Karpas-422 (cell line): ENCODE measurements at regions not wholly inside any gene's neighbourhood (a gene's known extent, or its start where the extent isn't known, plus 50 kb on each side); places are given as distances from the start of the nearest gene placed in this dataset.
"Not testable (repeated sequence)": the region's sequence is repeated elsewhere in the genome, so short reads cannot be mapped to it uniquely, and the experiment has no call there.

Source experiments
- DNase-seq: peaks from one replicate; pipeline ENCODE4 v3.0.0-alpha.2; 2015
- H2AFZ ChIP-seq: fragments of 200-600 bp; sonication (generic); 2 replicates; pipeline ENCODE4 v1.6.1; 2014; ENCODE audit warnings: antibody characterized with exemption, low read length, mixed read lengths
- H3K27ac ChIP-seq: fragments of 200-600 bp; sonication (generic); 2 replicates; pipeline ENCODE4 v1.5.1; 2014; ENCODE audit warnings: mild to moderate bottlenecking, low read length, moderate library complexity
- H3K27me3 ChIP-seq: fragments of 200-600 bp; sonication (generic); 2 replicates; pipeline ENCODE4 v1.6.1; 2014; ENCODE audit warnings: low read length, mixed read lengths
- H3K36me3 ChIP-seq: fragments of 200-600 bp; sonication (generic); 2 replicates; pipeline ENCODE4 v1.6.1; 2014; ENCODE audit warnings: low read length, mixed read lengths; ENCODE audit not compliant: insufficient read depth
- H3K4me1 ChIP-seq: fragments of 200-600 bp; sonication (generic); 2 replicates; pipeline ENCODE4 v1.6.1; 2014; ENCODE audit warnings: mild to moderate bottlenecking, low read length, mixed read lengths
- H3K4me2 ChIP-seq: fragments of 200-600 bp; sonication (generic); 2 replicates; pipeline ENCODE4 v1.6.1; 2014; ENCODE audit warnings: low read length, low read depth, mild to moderate bottlenecking; ENCODE audit not compliant: poor library complexity, severe bottlenecking
- H3K4me3 ChIP-seq: fragments of 200-600 bp; sonication (generic); 2 replicates; pipeline ENCODE4 v1.5.1; 2014; ENCODE audit warnings: mild to moderate bottlenecking, antibody characterized with exemption, low read length, mixed read lengths
- H3K79me2 ChIP-seq: fragments of 200-600 bp; sonication (generic); 2 replicates; pipeline ENCODE4 v1.6.1; 2014; ENCODE audit warnings: mild to moderate bottlenecking, low read length, mixed read lengths
- H3K9ac ChIP-seq: fragments of 200-600 bp; sonication (generic); 2 replicates; pipeline ENCODE4 v1.6.0; 2014; ENCODE audit warnings: low read length
- H3K9me2 ChIP-seq: fragments of 200-600 bp; sonication (generic), shearing (Covaris generic); replicated peaks from 2 replicates; pipeline ENCODE4 v1.6.0; 2014; ENCODE audit warnings: mild to moderate bottlenecking, low read length, moderate library complexity; ENCODE audit not compliant: insufficient read depth
- H3K9me3 ChIP-seq: fragments of 300-700, 200-600 bp; sonication (generic); 2 replicates; pipeline ENCODE4 v1.6.1; 2014; ENCODE audit warnings: low read length, mixed read lengths
- H4K20me1 ChIP-seq: fragments of 200-600 bp; sonication (generic); 2 replicates; pipeline ENCODE4 v1.6.1; 2014; ENCODE audit warnings: mild to moderate bottlenecking, antibody characterized with exemption, low read length, low read depth; ENCODE audit not compliant: insufficient read depth

- no peak for DNase-seq
- no peaks in the 10 kb centered on the region for H3K36me3 ChIP-seq
- no peak overlapping the region for H3K27ac ChIP-seq
- H3K9me3 ChIP-seq = no peaks in the 10 kb centered on the region
- no peaks in the 10 kb centered on the region for H3K4me1 ChIP-seq
- no peak overlapping the region for H3K4me3 ChIP-seq
- H3K79me2 ChIP-seq = no peaks in the 10 kb centered on the region
- no peaks in the 10 kb centered on the region for H3K27me3 ChIP-seq
- H3K9me2 ChIP-seq = no peaks in the 10 kb centered on the region
- H3K9ac ChIP-seq = no peak overlapping the region
- no peaks in the 10 kb centered on the region for H4K20me1 ChIP-seq
- no peak overlapping the region for H2AFZ ChIP-seq
- H3K4me2 ChIP-seq = no peak overlapping the region
Observed at GRCh38 chr18:9039441-9040071, 62.9 kb upstream of the NDUFV2 start.

DNA sequence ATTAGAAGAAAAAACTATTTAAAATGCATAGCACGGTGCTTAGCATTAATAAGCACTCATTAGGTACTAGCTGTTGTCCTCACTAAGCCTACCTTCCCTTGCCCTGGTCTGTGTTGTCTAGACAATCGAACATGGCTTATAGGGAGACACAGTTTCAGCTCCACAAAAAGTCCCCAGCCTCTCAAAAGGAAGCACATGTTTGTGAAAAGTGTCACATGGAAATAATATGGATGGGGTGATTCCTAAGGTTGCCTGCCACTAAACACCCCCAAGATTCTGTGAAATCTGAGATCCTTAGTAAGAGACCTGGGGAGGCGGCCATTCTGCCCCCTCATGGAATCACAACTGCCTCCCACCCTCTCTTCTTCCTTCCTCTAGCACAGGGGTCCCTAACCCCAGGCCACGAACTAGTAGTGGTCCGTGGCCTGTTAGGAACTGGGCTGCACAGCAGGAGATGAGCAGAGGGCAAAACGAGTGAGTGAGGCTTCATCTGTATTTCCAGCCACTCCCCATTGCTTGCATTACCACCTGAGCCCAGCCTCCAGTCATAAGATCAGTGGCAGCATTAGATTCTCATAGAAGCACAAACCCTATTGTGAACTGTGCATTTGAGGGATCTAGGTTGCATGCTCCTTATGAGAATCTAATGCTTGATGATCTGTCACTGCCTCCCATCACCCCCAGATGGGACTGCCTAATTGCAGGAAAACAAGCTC, 59.6 kb upstream of the NDUFV2 start:
- no peak overlapping the region for H3K27ac ChIP-seq
- no peak overlapping the region for H2AFZ ChIP-seq

GRCh38 chr18:9043581-9043980, 58.9 kb upstream of the NDUFV2 start:
- H3K9me2 ChIP-seq = no peaks in the 10 kb centered on the region
- H4K20me1 ChIP-seq = no peaks in the 10 kb centered on the region
- H3K4me3 ChIP-seq = no peak overlapping the region
- no peaks in the 10 kb centered on the region for H3K36me3 ChIP-seq
- DNase-seq = no peak
- H2AFZ ChIP-seq = no peak overlapping the region
- H3K27me3 ChIP-seq = no peaks in the 10 kb centered on the region
- H3K9ac ChIP-seq = no peak overlapping the region
- H3K4me1 ChIP-seq = no peaks in the 10 kb centered on the region
- H3K4me2 ChIP-seq = no peak overlapping the region
- H3K9me3 ChIP-seq = no peaks in the 10 kb centered on the region
- H3K79me2 ChIP-seq = no peaks in the 10 kb centered on the region
- no peak overlapping the region for H3K27ac ChIP-seq

More for the DNA sequence above, 59.6 kb upstream of the NDUFV2 start:
- DNase-seq = no peak
- H3K4me3 ChIP-seq = no peak overlapping the region
- no peaks in the 10 kb centered on the region for H3K9me3 ChIP-seq
- H3K36me3 ChIP-seq = no peaks in the 10 kb centered on the region
- H4K20me1 ChIP-seq = no peaks in the 10 kb centered on the region
- H3K4me2 ChIP-seq = no peak overlapping the region
- no peaks in the 10 kb centered on the region for H3K27me3 ChIP-seq
- H3K9me2 ChIP-seq = no peaks in the 10 kb centered on the region
- no peak overlapping the region for H3K9ac ChIP-seq
- H3K4me1 ChIP-seq = no peaks in the 10 kb centered on the region
- no peaks in the 10 kb centered on the region for H3K79me2 ChIP-seq

DNA sequence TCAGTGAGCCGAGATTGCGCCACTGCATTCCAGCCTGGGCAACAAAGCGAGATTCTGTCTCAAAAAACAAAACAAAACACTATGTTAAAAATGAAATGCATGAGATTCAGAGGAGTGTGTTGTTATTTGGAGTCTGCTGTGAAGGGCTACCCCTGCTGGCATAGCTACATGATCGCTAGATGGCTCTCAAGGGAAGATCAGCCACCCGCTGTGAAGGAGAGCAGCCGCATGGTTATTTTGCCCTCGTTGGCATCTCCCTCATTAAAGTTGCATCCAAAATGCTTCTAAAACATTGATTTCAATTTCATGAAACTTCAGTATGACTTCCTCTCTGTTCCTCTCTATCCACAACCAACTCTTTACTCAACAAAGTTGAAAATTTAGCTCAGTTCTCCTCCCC, 54.8 kb upstream of the NDUFV2 start:
- no peak overlapping the region for H3K4me3 ChIP-seq
- H2AFZ ChIP-seq = no peak overlapping the region
- no peaks in the 10 kb centered on the region for H3K27me3 ChIP-seq
- H3K9ac ChIP-seq = no peak overlapping the region
- no peaks in the 10 kb centered on the region for H3K36me3 ChIP-seq
- H3K4me2 ChIP-seq = no peak overlapping the region
- no peaks in the 10 kb centered on the region for H3K9me2 ChIP-seq
- no peaks in the 10 kb centered on the region for H4K20me1 ChIP-seq
- no peaks in the 10 kb centered on the region for H3K9me3 ChIP-seq
- no peaks in the 10 kb centered on the region for H3K79me2 ChIP-seq
- H3K4me1 ChIP-seq = no peaks in the 10 kb centered on the region
- H3K27ac ChIP-seq = no peak overlapping the region
- no peak for DNase-seq

DNA sequence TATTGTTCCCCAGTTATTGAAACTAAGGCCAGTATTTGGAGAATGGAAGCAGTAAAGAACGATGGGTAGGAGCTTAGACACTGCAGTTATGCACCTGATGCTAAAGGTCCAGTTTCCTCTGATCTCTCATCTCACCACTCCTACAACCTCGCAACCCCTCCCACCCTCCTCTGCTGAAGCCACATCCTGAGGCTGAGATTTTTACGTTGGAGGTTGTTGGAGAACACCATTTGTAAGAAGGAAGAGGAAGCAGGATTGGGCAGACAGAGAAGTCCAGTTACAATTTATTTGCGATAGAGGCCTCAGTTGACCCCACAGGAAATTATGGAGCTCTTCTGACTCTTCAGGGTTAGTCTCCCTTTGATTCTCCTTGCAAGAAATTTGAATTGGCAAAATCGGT, 54.3 kb upstream of the NDUFV2 start:
- Histone ChIP-seq H3K36me3 (no peaks in the 10 kb centered on the region), H3K9me2 (no peaks in the 10 kb centered on the region), H3K4me1 (no peaks in the 10 kb centered on the region), H3K9me3 (no peaks in the 10 kb centered on the region), H3K79me2 (no peaks in the 10 kb centered on the region), H3K27ac (no peak overlapping the region), H4K20me1 (no peaks in the 10 kb centered on the region), H3K4me3 (no peak overlapping the region), H3K4me2 (no peak overlapping the region), H3K9ac (no peak overlapping the region), H2AFZ (no peak overlapping the region), H3K27me3 (no peaks in the 10 kb centered on the region)
- no peak for DNase-seq

DNA sequence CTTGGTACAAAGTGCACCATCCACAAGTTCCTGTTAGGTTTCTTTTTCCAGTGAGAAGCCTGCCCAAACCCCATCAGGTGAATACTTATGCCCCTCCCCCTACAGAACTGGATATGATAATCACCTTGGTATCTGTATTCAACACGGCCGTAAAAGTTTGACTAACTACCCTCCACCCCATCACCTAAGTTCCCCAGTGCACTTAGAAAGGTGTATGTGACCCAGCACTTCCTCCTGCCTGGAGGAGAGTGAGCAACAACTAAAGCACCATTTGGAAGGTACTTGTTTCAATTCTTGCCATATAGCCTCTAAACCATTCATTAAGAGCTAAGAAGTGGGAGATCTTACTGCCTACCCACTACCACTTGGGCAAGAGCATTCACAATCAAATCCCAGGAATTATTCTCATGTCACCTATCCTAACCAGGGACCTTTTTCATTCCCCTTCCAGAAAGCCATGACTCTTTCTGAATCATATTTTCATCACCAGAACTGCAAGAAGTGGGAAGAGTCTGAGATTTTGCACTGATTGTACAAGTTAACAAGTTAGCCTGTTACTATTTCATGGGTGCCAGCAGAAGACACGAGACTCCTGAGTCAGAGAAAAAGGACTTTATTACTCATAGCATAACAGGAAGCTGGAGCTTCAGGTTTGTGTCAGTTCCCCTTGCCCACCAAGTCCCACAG, 53.5 kb upstream of the NDUFV2 start:
- no peak for DNase-seq
- Histone ChIP-seq H3K9me3 (no peaks in the 10 kb centered on the region), H2AFZ (no peak overlapping the region), H3K36me3 (no peaks in the 10 kb centered on the region), H4K20me1 (no peaks in the 10 kb centered on the region), H3K27me3 (no peaks in the 10 kb centered on the region), H3K79me2 (no peaks in the 10 kb centered on the region), H3K4me2 (no peak overlapping the region), H3K9me2 (no peaks in the 10 kb centered on the region), H3K4me1 (no peaks in the 10 kb centered on the region), H3K27ac (no peak overlapping the region), H3K9ac (no peak overlapping the region), H3K4me3 (no peak overlapping the region)

GRCh38 chr18:9049495-9049809, 53.0 kb upstream of the NDUFV2 start:
- DNase-seq = no peak
- no peaks in the 10 kb centered on the region for H3K9me2 ChIP-seq
- no peak overlapping the region for H3K4me3 ChIP-seq
- no peaks in the 10 kb centered on the region for H3K36me3 ChIP-seq
- H2AFZ ChIP-seq = no peak overlapping the region
- no peak overlapping the region for H3K27ac ChIP-seq
- H3K4me1 ChIP-seq = no peaks in the 10 kb centered on the region
- H3K4me2 ChIP-seq = no peak overlapping the region
- H4K20me1 ChIP-seq = no peaks in the 10 kb centered on the region
- H3K79me2 ChIP-seq = no peaks in the 10 kb centered on the region
- no peaks in the 10 kb centered on the region for H3K9me3 ChIP-seq
- H3K27me3 ChIP-seq = no peaks in the 10 kb centered on the region
- no peak overlapping the region for H3K9ac ChIP-seq

- H3K9me3 ChIP-seq, H2AFZ ChIP-seq, H4K20me1 ChIP-seq, DNase-seq, H3K4me2 ChIP-seq, H3K4me3 ChIP-seq, H3K27me3 ChIP-seq, H3K9me2 ChIP-seq, H3K36me3 ChIP-seq, H3K27ac ChIP-seq, H3K79me2 ChIP-seq, H3K9ac ChIP-seq, H3K4me1 ChIP-seq: not testable (repeated sequence)
Observed at GRCh38 chr18:9050628-9051284, 51.7 kb upstream of the NDUFV2 start.
